WTC11 (cell line): ENCODE measurements at regions not wholly inside any gene's neighbourhood (a gene's known extent, or its start where the extent isn't known, plus 50 kb on each side); places are given as distances from the start of the nearest gene placed in this dataset.

Source experiments
- ATAC-seq: fragments of 200-7000 bp; cut with Tn5 transposase; 2 replicates; pipeline ENCODE4 v1.10.0; 2021; ENCODE audit warnings: mild to moderate bottlenecking, moderate library complexity
- CTCF ChIA-PET: fragments of 300-600 bp; sonication (Branson Sonifier 250); formaldehyde crosslinking; loops from one replicate; lab custom pipeline; 2021; ENCODE audit warnings: antibody characterized with exemption; lab: Charles Lee
- POLR2A ChIA-PET: fragments of 350-600 bp; sonication (Branson Sonifier 250); formaldehyde crosslinking; loops from one replicate; lab custom pipeline; 2021; ENCODE audit warnings: antibody characterized with exemption; lab: Charles Lee
- DNase-seq: peaks from one replicate; pipeline ENCODE4 v3.0.0; 2021; ENCODE audit warnings: low spot score
- H3K27ac Mint-ChIP-seq: 2 replicates; pipeline ENCODE4 v1.8.0; 2021; ENCODE audit warnings: mixed read lengths
- H3K27me3 Mint-ChIP-seq: 2 replicates; pipeline ENCODE4 v1.8.0; 2021; ENCODE audit warnings: low read depth, mild to moderate bottlenecking, moderate library complexity, mixed read lengths
- H3K36me3 Mint-ChIP-seq: 2 replicates; pipeline ENCODE4 v1.8.0; 2021; ENCODE audit warnings: mixed read lengths
- H3K4me1 Mint-ChIP-seq: 2 replicates; pipeline ENCODE4 v1.8.0; 2022; ENCODE audit warnings: mixed read lengths
- H3K4me3 Mint-ChIP-seq: 2 replicates; pipeline ENCODE4 v1.8.0; 2021; ENCODE audit warnings: mild to moderate bottlenecking, moderate library complexity, mixed read lengths
- H3K9me3 Mint-ChIP-seq: 2 replicates; pipeline ENCODE4 v1.8.0; 2021; ENCODE audit warnings: mixed read lengths
- MAX ChIP-seq: sonication (generic); formaldehyde crosslinking; IDR thresholded peaks from 2 replicates; pipeline ENCODE4 v1.8.0; 2022; ENCODE audit warnings: mild to moderate bottlenecking, missing genetic modification reagents
- MLX ChIP-seq: sonication (generic); formaldehyde crosslinking; IDR thresholded peaks from 2 replicates; pipeline ENCODE4 v1.8.1; 2023; ENCODE audit warnings: mild to moderate bottlenecking, missing genetic modification reagents, moderate library complexity
- NR2C2 ChIP-seq: sonication (generic); formaldehyde crosslinking; IDR thresholded peaks from 2 replicates; pipeline ENCODE4 v1.8.0; 2022; ENCODE audit warnings: mild to moderate bottlenecking, missing genetic modification reagents
- TF ChIP-seq, protein P1 (sequence below): fragments of 250-450 bp; sonication (Bioruptor Pico); IDR thresholded peaks from 2 replicates; pipeline ENCODE4 v1.9.0; 2021; ENCODE audit warnings: mild to moderate bottlenecking, borderline replicate concordance
- TF ChIP-seq, protein P2 (sequence below): sonication (generic); formaldehyde crosslinking; conservative IDR thresholded peaks from 2 replicates; pipeline ENCODE4 v1.8.1; 2023; ENCODE audit warnings: mild to moderate bottlenecking, low read depth, missing genetic modification reagents, moderate library complexity
- TF ChIP-seq, protein P3 (sequence below): fragments of 200-600 bp; IDR thresholded peaks from 2 replicates; pipeline ENCODE4 v1.8.0; 2022; ENCODE audit warnings: antibody characterized with exemption

DNA sequence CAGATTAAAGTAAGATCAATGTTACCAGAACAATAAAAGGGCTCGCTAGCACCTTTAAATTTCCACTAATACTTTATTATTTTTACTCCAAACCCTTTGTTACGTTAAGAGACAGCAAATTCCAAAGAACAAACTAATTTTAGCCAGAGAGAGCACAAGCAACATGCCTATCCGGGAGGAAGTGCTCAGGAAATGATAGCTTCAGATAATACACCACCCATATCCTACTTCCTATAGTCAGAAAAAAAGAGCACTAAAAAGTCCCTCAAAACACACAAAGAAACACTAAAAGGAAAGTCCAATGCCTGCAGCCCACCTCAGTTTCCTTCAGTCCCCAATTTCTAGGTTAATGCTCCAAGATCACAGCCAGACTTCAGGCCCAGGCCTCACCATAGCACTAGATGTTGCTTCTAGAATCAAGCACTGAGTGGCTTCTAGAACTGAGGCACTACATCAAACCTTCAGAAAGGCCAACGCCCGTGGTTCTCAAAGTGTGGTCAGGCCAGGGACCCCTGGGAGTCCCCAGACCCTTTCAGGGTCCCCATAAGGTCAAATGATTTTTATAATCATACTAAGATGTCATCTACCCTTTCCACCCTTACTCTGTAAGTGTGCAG lies 142.6 kb downstream of the PSMG1 start (continued):
- TF ChIP-seq, protein P1, sequence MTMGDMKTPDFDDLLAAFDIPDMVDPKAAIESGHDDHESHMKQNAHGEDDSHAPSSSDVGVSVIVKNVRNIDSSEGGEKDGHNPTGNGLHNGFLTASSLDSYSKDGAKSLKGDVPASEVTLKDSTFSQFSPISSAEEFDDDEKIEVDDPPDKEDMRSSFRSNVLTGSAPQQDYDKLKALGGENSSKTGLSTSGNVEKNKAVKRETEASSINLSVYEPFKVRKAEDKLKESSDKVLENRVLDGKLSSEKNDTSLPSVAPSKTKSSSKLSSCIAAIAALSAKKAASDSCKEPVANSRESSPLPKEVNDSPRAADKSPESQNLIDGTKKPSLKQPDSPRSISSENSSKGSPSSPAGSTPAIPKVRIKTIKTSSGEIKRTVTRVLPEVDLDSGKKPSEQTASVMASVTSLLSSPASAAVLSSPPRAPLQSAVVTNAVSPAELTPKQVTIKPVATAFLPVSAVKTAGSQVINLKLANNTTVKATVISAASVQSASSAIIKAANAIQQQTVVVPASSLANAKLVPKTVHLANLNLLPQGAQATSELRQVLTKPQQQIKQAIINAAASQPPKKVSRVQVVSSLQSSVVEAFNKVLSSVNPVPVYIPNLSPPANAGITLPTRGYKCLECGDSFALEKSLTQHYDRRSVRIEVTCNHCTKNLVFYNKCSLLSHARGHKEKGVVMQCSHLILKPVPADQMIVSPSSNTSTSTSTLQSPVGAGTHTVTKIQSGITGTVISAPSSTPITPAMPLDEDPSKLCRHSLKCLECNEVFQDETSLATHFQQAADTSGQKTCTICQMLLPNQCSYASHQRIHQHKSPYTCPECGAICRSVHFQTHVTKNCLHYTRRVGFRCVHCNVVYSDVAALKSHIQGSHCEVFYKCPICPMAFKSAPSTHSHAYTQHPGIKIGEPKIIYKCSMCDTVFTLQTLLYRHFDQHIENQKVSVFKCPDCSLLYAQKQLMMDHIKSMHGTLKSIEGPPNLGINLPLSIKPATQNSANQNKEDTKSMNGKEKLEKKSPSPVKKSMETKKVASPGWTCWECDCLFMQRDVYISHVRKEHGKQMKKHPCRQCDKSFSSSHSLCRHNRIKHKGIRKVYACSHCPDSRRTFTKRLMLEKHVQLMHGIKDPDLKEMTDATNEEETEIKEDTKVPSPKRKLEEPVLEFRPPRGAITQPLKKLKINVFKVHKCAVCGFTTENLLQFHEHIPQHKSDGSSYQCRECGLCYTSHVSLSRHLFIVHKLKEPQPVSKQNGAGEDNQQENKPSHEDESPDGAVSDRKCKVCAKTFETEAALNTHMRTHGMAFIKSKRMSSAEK (CRISPR knock-in tag) = no peak
- TF ChIP-seq, protein P2, sequence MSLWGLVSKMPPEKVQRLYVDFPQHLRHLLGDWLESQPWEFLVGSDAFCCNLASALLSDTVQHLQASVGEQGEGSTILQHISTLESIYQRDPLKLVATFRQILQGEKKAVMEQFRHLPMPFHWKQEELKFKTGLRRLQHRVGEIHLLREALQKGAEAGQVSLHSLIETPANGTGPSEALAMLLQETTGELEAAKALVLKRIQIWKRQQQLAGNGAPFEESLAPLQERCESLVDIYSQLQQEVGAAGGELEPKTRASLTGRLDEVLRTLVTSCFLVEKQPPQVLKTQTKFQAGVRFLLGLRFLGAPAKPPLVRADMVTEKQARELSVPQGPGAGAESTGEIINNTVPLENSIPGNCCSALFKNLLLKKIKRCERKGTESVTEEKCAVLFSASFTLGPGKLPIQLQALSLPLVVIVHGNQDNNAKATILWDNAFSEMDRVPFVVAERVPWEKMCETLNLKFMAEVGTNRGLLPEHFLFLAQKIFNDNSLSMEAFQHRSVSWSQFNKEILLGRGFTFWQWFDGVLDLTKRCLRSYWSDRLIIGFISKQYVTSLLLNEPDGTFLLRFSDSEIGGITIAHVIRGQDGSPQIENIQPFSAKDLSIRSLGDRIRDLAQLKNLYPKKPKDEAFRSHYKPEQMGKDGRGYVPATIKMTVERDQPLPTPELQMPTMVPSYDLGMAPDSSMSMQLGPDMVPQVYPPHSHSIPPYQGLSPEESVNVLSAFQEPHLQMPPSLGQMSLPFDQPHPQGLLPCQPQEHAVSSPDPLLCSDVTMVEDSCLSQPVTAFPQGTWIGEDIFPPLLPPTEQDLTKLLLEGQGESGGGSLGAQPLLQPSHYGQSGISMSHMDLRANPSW (CRISPR knock-in tag) = no peak

DNA sequence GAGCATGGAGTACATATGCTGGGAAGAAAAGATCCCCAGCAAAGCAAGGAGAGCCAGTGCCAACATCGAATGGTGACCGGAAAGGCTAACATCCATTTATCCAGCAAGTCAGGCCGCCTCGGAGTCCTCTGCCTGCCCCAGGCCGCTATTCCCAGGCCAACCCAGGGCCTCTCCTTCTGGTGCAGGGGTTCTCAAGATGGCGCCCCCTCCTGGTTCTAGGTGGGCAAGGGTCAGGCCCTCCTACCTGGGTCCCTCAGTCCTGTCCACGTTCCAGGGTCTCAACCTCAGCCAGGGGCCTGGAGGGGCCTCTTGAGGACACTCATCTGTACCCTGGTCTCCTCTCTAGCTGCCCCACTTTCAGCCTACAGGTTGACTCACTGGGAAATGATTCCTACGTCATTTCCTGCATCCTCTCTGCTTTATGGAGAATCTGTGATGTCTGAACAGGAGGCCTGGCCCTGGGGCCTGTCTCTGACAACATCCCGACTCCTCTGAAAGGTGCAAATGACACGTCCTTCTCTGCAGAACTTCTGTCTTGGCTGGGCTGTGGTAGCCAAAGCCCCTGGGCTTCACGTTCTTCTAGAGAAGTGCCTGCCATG lies 145.3 kb downstream of the PSMG1 start:
- no peaks in the 10 kb centered on the region for H3K9me3 Mint-ChIP-seq
- TF ChIP-seq MLX (CRISPR knock-in tag) = no peak
- TF ChIP-seq, protein P3, sequence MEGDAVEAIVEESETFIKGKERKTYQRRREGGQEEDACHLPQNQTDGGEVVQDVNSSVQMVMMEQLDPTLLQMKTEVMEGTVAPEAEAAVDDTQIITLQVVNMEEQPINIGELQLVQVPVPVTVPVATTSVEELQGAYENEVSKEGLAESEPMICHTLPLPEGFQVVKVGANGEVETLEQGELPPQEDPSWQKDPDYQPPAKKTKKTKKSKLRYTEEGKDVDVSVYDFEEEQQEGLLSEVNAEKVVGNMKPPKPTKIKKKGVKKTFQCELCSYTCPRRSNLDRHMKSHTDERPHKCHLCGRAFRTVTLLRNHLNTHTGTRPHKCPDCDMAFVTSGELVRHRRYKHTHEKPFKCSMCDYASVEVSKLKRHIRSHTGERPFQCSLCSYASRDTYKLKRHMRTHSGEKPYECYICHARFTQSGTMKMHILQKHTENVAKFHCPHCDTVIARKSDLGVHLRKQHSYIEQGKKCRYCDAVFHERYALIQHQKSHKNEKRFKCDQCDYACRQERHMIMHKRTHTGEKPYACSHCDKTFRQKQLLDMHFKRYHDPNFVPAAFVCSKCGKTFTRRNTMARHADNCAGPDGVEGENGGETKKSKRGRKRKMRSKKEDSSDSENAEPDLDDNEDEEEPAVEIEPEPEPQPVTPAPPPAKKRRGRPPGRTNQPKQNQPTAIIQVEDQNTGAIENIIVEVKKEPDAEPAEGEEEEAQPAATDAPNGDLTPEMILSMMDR = peak; percentile 53
- TF ChIP-seq, all 79 proteins: peak for 1
- Mint-ChIP-seq H3K4me3 (no peak overlapping the region), H3K36me3 (no peaks in the 10 kb centered on the region), H3K4me1 (peaks cover 14% of the 10 kb centered on the region), H3K27ac (no peak overlapping the region), H3K27me3 (no peaks in the 10 kb centered on the region; the same call in 1 of the 2 replicates)
- CTCF ChIA-PET = interaction anchor here (0.8 to 2.2 kb wide), 7 partner anchors 10 to 123 kb away, joined by 3 to 8 read pairs (median 3); no protein-coding TSS in a partner anchor
- ATAC-seq (peak; percentile 95), DNase-seq (peak; percentile 78)
- POLR2A ChIA-PET = interaction anchor here (0.6 kb wide), 1 partner anchor 120 kb away, joined by 3 read pairs; no protein-coding TSS in a partner anchor

- CTCF ChIA-PET = interaction anchor here (1.3 to 1.6 kb wide), 3 partner anchors 11 to 91 kb away, joined by 3 to 7 read pairs (median 7); no protein-coding TSS in a partner anchor
- H3K4me1 Mint-ChIP-seq = peaks cover 16% of the 10 kb centered on the region
- H3K27me3 Mint-ChIP-seq = no peaks in the 10 kb centered on the region; the same call in 1 of the 2 replicates
- DNase-seq = no peak
- TF ChIP-seq MAX = no peak
- TF ChIP-seq NR2C2 = no peak
- TF ChIP-seq, all 79 proteins: peak for 0
- ATAC-seq = no peak
- H3K9me3 Mint-ChIP-seq = no peaks in the 10 kb centered on the region
- H3K36me3 Mint-ChIP-seq = no peaks in the 10 kb centered on the region
- POLR2A ChIA-PET = no interaction called here
- no peak overlapping the region for H3K4me3 Mint-ChIP-seq
- H3K27ac Mint-ChIP-seq = no peak overlapping the region
Observed at GRCh38 chr21:39036581-39036980, 146.7 kb downstream of the PSMG1 start.
